Adrenal gland (tissue), 9 donors: ENCODE measurements at regions not wholly inside any gene's neighbourhood (a gene's known extent, or its start where the extent isn't known, plus 50 kb on each side); places are given as distances from the start of the nearest gene placed in this dataset.

Source experiments
- DNase-seq, 7 donors: peaks; one replicate each; pipeline ENCODE4 v3.0.0-alpha.2; 2019 to 2020
- H3K27ac ChIP-seq, 5 donors: fragments of 200-600 bp; sonication (generic) in 4 of 5; 1 replicate in 3 of 5; 2 replicates in 2 of 5; pipeline versions ENCODE4 v1.5.1 to v1.8.0; 2016 to 2020; ENCODE audit warnings: mild to moderate bottlenecking in 1 of 5
- H3K27me3 ChIP-seq: fragments of 200-600 bp; 2 replicates; pipeline ENCODE4 v1.8.0; 2021
- H3K36me3 ChIP-seq, 2 donors: fragments of 200-600 bp; replicated peaks in 1 of 2; 1 replicate in 1 of 2; 2 replicates in 1 of 2; pipeline versions ENCODE4 v1.5.1 to v1.8.0; 2018 to 2022
- H3K4me1 ChIP-seq, 2 donors: fragments of 200-600 bp; replicated peaks in 1 of 2; 1 replicate in 1 of 2; 2 replicates in 1 of 2; pipeline versions ENCODE4 v1.5.1 to v1.8.0; 2018 to 2021
- H3K4me3 ChIP-seq, 4 donors: fragments of 200-600 bp; sonication (generic) in 3 of 4; one replicate each; pipeline ENCODE4 v1.5.1; 2016 to 2018
- H3K9me3 ChIP-seq, 3 donors: fragments of 200-600 bp; sonication (generic) in 1 of 3; replicated peaks in 1 of 3; 1 replicate in 2 of 3; 2 replicates in 1 of 3; pipeline versions ENCODE4 v1.5.1 to v1.8.0; 2016 to 2021
- CTCF ChIP-seq, 6 experiments: fragments of 450-650 bp in 4 of 6; fragments of 200-600 bp in 2 of 6; sonication (generic) in 1 of 6; IDR thresholded peaks; 1 replicate in 5 of 6; 2 replicates in 1 of 6; pipeline versions ENCODE4 v1.5.1 to v1.8.0; 2016 to 2021; ENCODE audit warnings: antibody characterized with exemption in 6 of 6, mild to moderate bottlenecking in 2 of 6, moderate library complexity in 1 of 6
- POLR2A ChIP-seq, 2 donors: fragments of 450-650 bp; IDR thresholded peaks; one replicate each; pipeline ENCODE4 v1.6.1; 2017; ENCODE audit warnings: antibody characterized with exemption in 2 of 2, mild to moderate bottlenecking in 2 of 2, moderate library complexity in 1 of 2
- WGBS, 4 donors: extraction: QIAGEN DNeasy Blood & Tissue Kit in 2 of 4; methylation state at CpG; one replicate each; pipeline versions ENCODE4 v1.1.5 to v1.1.7; 2013 to 2017; 5-methylcytosine and 5-hydroxymethylcytosine counted together
- intact Hi-C, 2 donors: fragments of 100-400 bp; cut with DNase I; formaldehyde crosslinking; loops; one replicate each; pipeline versions ENCODE4 v1.14.1 to v1.15.0; 2022 to 2023
- donor health status: healthy with polysubstance abuse.
- donor health status: Bipolar disorder and iron deficiency.
- donor health status: DM: yes; HTN: yes; CAD: no.
- donor health status: DM: no; HTN: no; CAD: no.
- donor health status: DM: no; HTN: no; CAD: no.

GRCh38 chr11:96954587-96955242 lies 564.9 kb downstream of the JRKL start:
- Histone ChIP-seq H3K36me3 (no peaks in the 10 kb centered on the region), H3K27ac (no peak overlapping the region), H3K9me3 (no peaks in the 10 kb centered on the region), H3K4me3 (no peak overlapping the region), H3K4me1 (peaks cover 5 to 7% of the 10 kb centered on the region in 2 donors), H3K27me3 (no peaks in the 10 kb centered on the region)
- intact Hi-C loops: no loop called here
- no peak for TF ChIP-seq POLR2A (IDR thresholded peaks at IDR 0.05)
- no peak for TF ChIP-seq CTCF (IDR thresholded peaks at IDR 0.05)
- WGBS, 4 donors: 81 to 88% (median 83%) methylated on average over 4 of the region's 4 CpGs
- no peak for DNase-seq

- H3K4me3 ChIP-seq: no peak overlapping the region
- H3K27ac ChIP-seq: no peak overlapping the region
- no peaks in the 10 kb centered on the region for H3K4me1 ChIP-seq
- no peaks in the 10 kb centered on the region for H3K27me3 ChIP-seq
- intact Hi-C loops: no loop called here
- TF ChIP-seq CTCF (IDR thresholded peaks at IDR 0.05) (no peak), POLR2A (IDR thresholded peaks at IDR 0.05) (no peak)
- no peaks in the 10 kb centered on the region for H3K9me3 ChIP-seq
- WGBS, 4 donors: 69 to 80% (median 73%) methylated on average over 2 of the region's 2 CpGs
- DNase-seq: no peak
- no peaks in the 10 kb centered on the region for H3K36me3 ChIP-seq
These were observed 570.7 kb downstream of the JRKL start for GRCh38 chr11:96960476-96960875.

GRCh38 chr11:96960926-96961325 lies 571.1 kb downstream of the JRKL start:
- no peaks in the 10 kb centered on the region for H3K9me3 ChIP-seq
- H3K27me3 ChIP-seq: no peaks in the 10 kb centered on the region
- H3K4me1 ChIP-seq: no peaks in the 10 kb centered on the region
- 91 to 100% (median 96%) methylated on average over 1 of the region's 1 CpG for WGBS, 4 donors
- H3K27ac ChIP-seq: no peak overlapping the region
- no peak for DNase-seq
- no peak overlapping the region for H3K4me3 ChIP-seq
- intact Hi-C loops: no loop called here
- TF ChIP-seq CTCF (IDR thresholded peaks at IDR 0.05) (no peak), POLR2A (IDR thresholded peaks at IDR 0.05) (no peak)
- H3K36me3 ChIP-seq: no peaks in the 10 kb centered on the region

GRCh38 chr11:96961931-96962330 lies 572.1 kb downstream of the JRKL start:
- no peak for DNase-seq
- TF ChIP-seq CTCF (IDR thresholded peaks at IDR 0.05): no peak
- TF ChIP-seq POLR2A (IDR thresholded peaks at IDR 0.05): no peak
- H3K9me3 ChIP-seq: no peaks in the 10 kb centered on the region
- no peaks in the 10 kb centered on the region for H3K36me3 ChIP-seq
- no peaks in the 10 kb centered on the region for H3K4me1 ChIP-seq
- no peak overlapping the region for H3K27ac ChIP-seq
- no peaks in the 10 kb centered on the region for H3K27me3 ChIP-seq
- H3K4me3 ChIP-seq: no peak overlapping the region
- intact Hi-C loops: no loop called here
- 76 to 90% (median 80%) methylated on average over 4 of the region's 4 CpGs for WGBS, 4 donors
